H1 (cell line): ENCODE measurements at regions not wholly inside any gene's neighbourhood (a gene's known extent, or its start where the extent isn't known, plus 50 kb on each side); places are given as distances from the start of the nearest gene placed in this dataset.

Experiments used
- CTCF ChIA-PET: fragments of 300-600 bp; sonication (Branson Sonifier 250); formaldehyde crosslinking; loops from one replicate; lab custom pipeline; 2021; ENCODE audit not compliant: partially characterized antibody; lab: Charles Lee
- POLR2A ChIA-PET: fragments of 300-600 bp; sonication (Branson Sonifier 250); formaldehyde crosslinking; loops from one replicate; lab custom pipeline; 2021; ENCODE audit warnings: inconsistent platforms; ENCODE audit not compliant: partially characterized antibody; lab: Charles Lee
- DNase-seq, 2 experiments: peaks; one replicate each; pipeline versions ENCODE4 v3.0.0 to v3.0.0-alpha.2; 2010 to 2022; ENCODE audit warnings: low spot score in 2 of 2, low read depth in 1 of 2, mixed read lengths in 1 of 2
- FAIRE-seq: peaks from 2 replicates; lab custom pipeline; 2011; peaks lifted over from hg19 to GRCh38; lab: Jason Lieb, UNC
- H2AFZ ChIP-seq: 2 replicates; pipeline ENCODE4 v1.8.1; 2012; ENCODE audit warnings: low read length, inconsistent platforms
- H2AK5ac ChIP-seq: 2 replicates; pipeline ENCODE4 v1.6.1; 2013; ENCODE audit warnings: low read depth, low read length
- H2BK120ac ChIP-seq: replicated peaks from 2 replicates; pipeline ENCODE3; 2013; ENCODE audit warnings: low read depth, low read length, inconsistent platforms
- H2BK12ac ChIP-seq: 2 replicates; pipeline ENCODE4 v1.6.1; 2013; ENCODE audit warnings: low read depth, low read length
- H2BK15ac ChIP-seq: 2 replicates; pipeline ENCODE4 v1.6.1; 2013; ENCODE audit warnings: low read length
- H2BK20ac ChIP-seq: 2 replicates; pipeline ENCODE4 v1.6.1; 2013; ENCODE audit warnings: low read length
- H2BK5ac ChIP-seq: 2 replicates; pipeline ENCODE4 v1.6.1; 2013; ENCODE audit warnings: low read depth, low read length
- H3K14ac ChIP-seq: 2 replicates; pipeline ENCODE4 v1.6.1; 2013; ENCODE audit warnings: inconsistent platforms; ENCODE audit not compliant: insufficient read length
- H3K18ac ChIP-seq: 2 replicates; pipeline ENCODE4 v1.6.1; 2013; ENCODE audit warnings: low read length; ENCODE audit errors: extremely low read depth
- H3K23ac ChIP-seq: 2 replicates; pipeline ENCODE4 v1.6.1; 2013; ENCODE audit warnings: inconsistent platforms; ENCODE audit not compliant: insufficient read length
- H3K23me2 ChIP-seq: 2 replicates; pipeline ENCODE4 v1.6.1; 2013; ENCODE audit warnings: low read depth, low read length
- H3K27ac ChIP-seq: 2 replicates; pipeline ENCODE4 v1.6.1; 2011; ENCODE audit warnings: low read depth, low read length, inconsistent platforms
- H3K27me3 ChIP-seq, 4 experiments: replicated peaks in 1 of 4; 1 replicate in 1 of 4; 2 replicates in 3 of 4; pipeline versions ENCODE4 v1.6.1 to v1.8.1; 2011 to 2013; ENCODE audit warnings: low read length in 3 of 4, mild to moderate bottlenecking in 3 of 4, inconsistent platforms in 2 of 4, mixed read lengths in 2 of 4, moderate library complexity in 1 of 4; ENCODE audit not compliant: control insufficient read depth in 3 of 4, insufficient read depth in 3 of 4; ENCODE audit errors: extremely low read depth in 1 of 4
- H3K36me3 ChIP-seq, 4 experiments: 2 replicates each; pipeline versions ENCODE4 v1.6.1 to v1.8.1; 2011 to 2013; ENCODE audit warnings: mild to moderate bottlenecking in 4 of 4, low read length in 3 of 4, moderate library complexity in 2 of 4, control low read depth in 1 of 4, inconsistent platforms in 1 of 4; ENCODE audit not compliant: insufficient read depth in 4 of 4, control insufficient read depth in 2 of 4
- H3K4ac ChIP-seq: replicated peaks from 2 replicates; pipeline ENCODE3; 2013; ENCODE audit warnings: low read length, low read depth, mixed read lengths, inconsistent platforms; ENCODE audit not compliant: insufficient read length
- H3K4me1 ChIP-seq, 4 experiments: replicated peaks in 1 of 4; 1 replicate in 1 of 4; 2 replicates in 3 of 4; pipeline versions ENCODE4 v1.6.1 to v1.8.1; 2011 to 2013; ENCODE audit warnings: low read length in 3 of 4, inconsistent platforms in 2 of 4, mixed read lengths in 1 of 4; ENCODE audit not compliant: insufficient read depth in 4 of 4, control insufficient read depth in 3 of 4
- H3K4me2 ChIP-seq, 2 experiments: 2 replicates each; pipeline versions ENCODE4 v1.6.1 to v1.8.1; 2011 to 2013; ENCODE audit warnings: low read depth in 2 of 2, low read length in 2 of 2, control low read depth in 1 of 2, inconsistent platforms in 1 of 2, mild to moderate bottlenecking in 1 of 2; ENCODE audit not compliant: insufficient read depth in 1 of 2
- H3K4me3 ChIP-seq, 4 experiments: fragments of 200-600, 300-600 bp in 1 of 4; sonication (generic), shearing (Covaris generic), sonication (Bioruptor Twin) in 1 of 4; 2 replicates each; pipeline versions ENCODE4 v1.5.1 to v1.8.1; 2011 to 2016; ENCODE audit warnings: low read length in 4 of 4, low read depth in 3 of 4, control low read depth in 2 of 4, inconsistent platforms in 2 of 4, mild to moderate bottlenecking in 2 of 4, mixed read lengths in 1 of 4, moderate library complexity in 1 of 4; ENCODE audit not compliant: insufficient read depth in 2 of 4; ENCODE audit errors: extremely low read depth in 1 of 4
- H3K56ac ChIP-seq: replicated peaks from 2 replicates; pipeline ENCODE3; 2013; ENCODE audit warnings: low read depth, mild to moderate bottlenecking, mixed read lengths, low read length, inconsistent platforms; ENCODE audit not compliant: insufficient read length
- H3K79me1 ChIP-seq: 2 replicates; pipeline ENCODE4 v1.6.1; 2013; ENCODE audit warnings: low read depth, low read length, control low read depth
- H3K79me2 ChIP-seq, 2 experiments: 2 replicates each; pipeline versions ENCODE4 v1.6.1 to v1.8.1; 2012 to 2013; ENCODE audit warnings: low read length in 2 of 2, mild to moderate bottlenecking in 2 of 2, inconsistent platforms in 1 of 2; ENCODE audit not compliant: insufficient read depth in 2 of 2, control insufficient read depth in 1 of 2
- H3K9ac ChIP-seq, 4 experiments: replicated peaks in 1 of 4; 1 replicate in 1 of 4; 2 replicates in 3 of 4; pipeline versions ENCODE4 v1.6.1 to v1.8.1; 2011 to 2013; ENCODE audit warnings: low read depth in 3 of 4, low read length in 3 of 4, control low read depth in 2 of 4, mild to moderate bottlenecking in 2 of 4, moderate library complexity in 2 of 4, inconsistent platforms in 1 of 4; ENCODE audit errors: extremely low read depth in 1 of 4
- H3K9me3 ChIP-seq, 2 experiments: 2 replicates each; pipeline versions ENCODE4 v1.6.1 to v1.8.1; 2012 to 2013; ENCODE audit warnings: mild to moderate bottlenecking in 2 of 2, moderate library complexity in 2 of 2, control low read depth in 1 of 2, inconsistent platforms in 1 of 2, low read depth in 1 of 2, low read length in 1 of 2, mixed read lengths in 1 of 2; ENCODE audit not compliant: insufficient read depth in 2 of 2
- H4K20me1 ChIP-seq, 2 experiments: replicated peaks in 1 of 2; 2 replicates each; pipeline versions ENCODE3 to v1.8.1; 2011 to 2013; ENCODE audit warnings: inconsistent platforms in 2 of 2, low read length in 2 of 2, mild to moderate bottlenecking in 1 of 2; ENCODE audit not compliant: insufficient read depth in 2 of 2, control insufficient read depth in 1 of 2
- H4K5ac ChIP-seq: 2 replicates; pipeline ENCODE4 v1.6.1; 2013; ENCODE audit warnings: low read length, low read depth, mixed read lengths, inconsistent platforms; ENCODE audit not compliant: insufficient read length
- H4K8ac ChIP-seq: 2 replicates; pipeline ENCODE4 v1.8.0; 2013; ENCODE audit warnings: mild to moderate bottlenecking, moderate library complexity, low read length, inconsistent platforms; ENCODE audit not compliant: insufficient read depth; ENCODE audit errors: extremely low read depth
- H4K91ac ChIP-seq: replicated peaks from 2 replicates; pipeline ENCODE3; 2013; ENCODE audit warnings: low read length, mixed read lengths, inconsistent platforms; ENCODE audit not compliant: insufficient read length
- BACH1 ChIP-seq: IDR thresholded peaks from 2 replicates; pipeline ENCODE4 v1.6.1; 2012; ENCODE audit warnings: low read length, improper control_type of control experiment
- CEBPB ChIP-seq: IDR thresholded peaks from 2 replicates; pipeline ENCODE4 v1.6.1; 2012; ENCODE audit warnings: low read depth, low read length
- CREB1 ChIP-seq: IDR thresholded peaks from 2 replicates; pipeline ENCODE4 v1.6.1; 2012; ENCODE audit warnings: inconsistent platforms
- CTBP2 ChIP-seq: IDR thresholded peaks from 2 replicates; pipeline ENCODE4 v1.7.0; 2011; ENCODE audit warnings: borderline replicate concordance, mild to moderate bottlenecking, moderate library complexity, mixed read lengths, low read length; ENCODE audit not compliant: insufficient read depth, insufficient read length
- CTCF ChIP-seq, 3 experiments: IDR thresholded peaks; 1 replicate in 2 of 3; 2 replicates in 1 of 3; pipeline versions ENCODE4 v1.5.1 to v1.6.1; 2011; ENCODE audit warnings: low read length in 3 of 3, mild to moderate bottlenecking in 3 of 3, inconsistent platforms in 2 of 3, low read depth in 1 of 3, moderate library complexity in 1 of 3; ENCODE audit not compliant: insufficient read depth in 1 of 3; ENCODE audit errors: control extremely low read depth in 1 of 3
- EGR1 ChIP-seq: IDR thresholded peaks from 2 replicates; pipeline ENCODE4 v1.6.1; 2011; ENCODE audit warnings: low read depth, low read length, borderline replicate concordance
- JUND ChIP-seq: IDR thresholded peaks from 2 replicates; pipeline ENCODE4 v1.6.1; 2011; ENCODE audit warnings: mild to moderate bottlenecking, improper control_type of control experiment, low read length
- RAD21 ChIP-seq, 2 experiments: IDR thresholded peaks in 1 of 2; conservative IDR thresholded peaks in 1 of 2; 2 replicates each; pipeline ENCODE4 v1.6.1; 2011; ENCODE audit warnings: low read depth in 2 of 2, low read length in 2 of 2, improper control_type of control experiment in 1 of 2, inconsistent platforms in 1 of 2, mild to moderate bottlenecking in 1 of 2, moderate library complexity in 1 of 2
- RFX5 ChIP-seq: IDR thresholded peaks from 2 replicates; pipeline ENCODE4 v1.6.1; 2011; ENCODE audit warnings: low read depth, low read length, improper control_type of control experiment, borderline replicate concordance
- SIRT6 ChIP-seq: IDR thresholded peaks from one replicate; pipeline ENCODE4 v1.7.1; 2012; ENCODE audit warnings: low read length, inconsistent platforms
- TCF12 ChIP-seq: IDR thresholded peaks from 2 replicates; pipeline ENCODE4 v1.6.1; 2011; ENCODE audit warnings: low read depth, mild to moderate bottlenecking, low read length
- WGBS, 2 experiments: shearing (Covaris generic) in 1 of 2; methylation state at CpG; one replicate each; pipeline versions ENCODE4 v1.1.6 to v1.1.7; 2013 to 2015; ENCODE audit warnings: low lambda C conversion rate in 2 of 2, mixed read lengths in 2 of 2, inconsistent platforms in 1 of 2, low coverage in 1 of 2, missing lambda C conversion rate in 1 of 2; ENCODE audit not compliant: insufficient replicate concordance in 2 of 2, insufficient coverage in 1 of 2, insufficient read length in 1 of 2; ENCODE audit errors: extremely low coverage in 1 of 2, missing lambda C conversion rate in 1 of 2; 5-methylcytosine and 5-hydroxymethylcytosine counted together
- TF ChIP-seq, protein P1 (sequence below): IDR thresholded peaks from 2 replicates; pipeline ENCODE4 v1.6.1; 2012; ENCODE audit warnings: inconsistent platforms

DNA sequence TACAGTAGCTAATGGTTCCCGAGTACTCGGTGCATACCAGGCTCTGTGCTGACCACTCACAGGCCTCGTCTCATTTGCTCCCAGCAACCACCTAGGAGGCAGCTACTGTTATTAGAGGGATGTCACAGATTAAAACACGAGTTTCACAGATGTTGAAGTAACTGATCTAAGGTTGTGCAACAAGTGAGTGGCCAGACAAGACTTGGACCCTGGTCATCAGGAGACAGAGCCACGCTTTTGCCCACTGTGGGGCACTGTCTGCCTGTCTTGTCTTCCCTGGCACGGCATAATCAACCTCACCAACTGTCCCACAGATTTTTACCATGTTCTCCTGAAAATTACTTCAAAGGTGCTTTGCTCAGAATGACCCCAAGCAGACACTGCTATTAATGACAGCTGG is 111.6 kb upstream of the HABP2 start:
- no peak for DNase-seq
- ChIA-PET CTCF (interaction anchor here (0.6 to 9.0 kb wide), 12 partner anchors 8 to 941 kb away, joined by 3 to 82 read pairs (median 4); no protein-coding TSS in a partner anchor), POLR2A (no interaction called here)
- H4K91ac ChIP-seq, result no peak overlapping the region
- no peaks in the 10 kb centered on the region for H3K9me3 ChIP-seq
- H3K9ac ChIP-seq, result no peak overlapping the region
- no peak overlapping the region for H3K14ac ChIP-seq
- H3K4me2 ChIP-seq, result no peak overlapping the region
- no peaks in the 10 kb centered on the region for H3K27me3 ChIP-seq
- no peak overlapping the region for H3K4ac ChIP-seq
- TF ChIP-seq TCF12 (no peak), JUND (no peak), EGR1 (no peak), CREB1 (no peak), CEBPB (0 out of 2 replicates have a peak, but pooled peaks have one; percentile 39), RAD21 (IDR thresholded peaks at IDR 0.05 in 1 of 2, conservative IDR thresholded peaks at IDR 0.05 in 1 of 2; ENCODE audit: low read depth in 2 of 2, low read length in 2 of 2) (peak; percentile 44 to 56; a peak in 3 of 4 replicates), BACH1 (no peak), RFX5 (no peak), CTCF (IDR thresholded peaks at IDR 0.05; ENCODE audit: control extremely low read depth in 1 of 3, insufficient read depth in 1 of 3, low read depth in 1 of 3, low read length in 3 of 3) (peak; percentile 26 to 49 (median 37); a peak in 3 of 4 replicates), SIRT6 (no peak), CTBP2 (no peak)
- TF ChIP-seq, protein P1, sequence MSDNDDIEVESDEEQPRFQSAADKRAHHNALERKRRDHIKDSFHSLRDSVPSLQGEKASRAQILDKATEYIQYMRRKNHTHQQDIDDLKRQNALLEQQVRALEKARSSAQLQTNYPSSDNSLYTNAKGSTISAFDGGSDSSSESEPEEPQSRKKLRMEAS, result no peak
- no peak overlapping the region for H2BK15ac ChIP-seq
- no peak overlapping the region for H2AFZ ChIP-seq
- H3K79me1 ChIP-seq, result no peaks in the 10 kb centered on the region; the same call in 1 of the 2 replicates
- no peaks in the 10 kb centered on the region for H3K36me3 ChIP-seq
- no peaks in the 10 kb centered on the region; a peak in 1 of 7 replicates for H3K4me1 ChIP-seq
- no peak overlapping the region for H3K23ac ChIP-seq
- no peak overlapping the region for H3K27ac ChIP-seq
- no peak overlapping the region for H2AK5ac ChIP-seq
- H4K5ac ChIP-seq, result no peak overlapping the region
- H2BK20ac ChIP-seq, result no peak overlapping the region
- 88% methylated on average over 6 of the region's 6 CpGs; no CpG with 5 or more reads in 1 of the 2 experiments for WGBS, 2 experiments
- no peaks in the 10 kb centered on the region for H3K79me2 ChIP-seq
- H2BK120ac ChIP-seq, result no peak overlapping the region
- no peak overlapping the region for H3K56ac ChIP-seq
- H4K20me1 ChIP-seq, result peaks cover 0 to 1% of the 10 kb centered on the region in 2 experiments
- no peak overlapping the region for H2BK12ac ChIP-seq
- no peak for FAIRE-seq
- H3K4me3 ChIP-seq, result no peak overlapping the region
- no peak overlapping the region for H3K18ac ChIP-seq
- H3K23me2 ChIP-seq, result no peaks in the 10 kb centered on the region
- H2BK5ac ChIP-seq, result no peak overlapping the region
- H4K8ac ChIP-seq, result no peak overlapping the region
